Adipocyte (in vitro differentiated cells): ENCODE measurements at regions not wholly inside any gene's neighbourhood (a gene's known extent, or its start where the extent isn't known, plus 50 kb on each side); places are given as distances from the start of the nearest gene placed in this dataset.

ENCODE experiments used
- DNase-seq: peaks from one replicate; pipeline ENCODE4 v3.0.0-alpha.2; 2015; ENCODE audit warnings: low read depth
- H3K27me3 ChIP-seq: replicated peaks from 2 replicates; pipeline ENCODE4 v1.7.0; 2013; ENCODE audit warnings: mild to moderate bottlenecking, low read length, moderate library complexity; ENCODE audit not compliant: control insufficient read depth, insufficient read depth
- H3K36me3 ChIP-seq: 2 replicates; pipeline ENCODE4 v1.7.0; 2013; ENCODE audit warnings: low read length, mild to moderate bottlenecking, moderate library complexity; ENCODE audit not compliant: control insufficient read depth, insufficient read depth, severe bottlenecking
- H3K4me1 ChIP-seq: 2 replicates; pipeline ENCODE4 v1.7.0; 2013; ENCODE audit warnings: mild to moderate bottlenecking, low read length, moderate library complexity; ENCODE audit not compliant: control insufficient read depth, insufficient read depth
- H3K4me3 ChIP-seq: 2 replicates; pipeline ENCODE4 v1.7.0; 2013; ENCODE audit warnings: mild to moderate bottlenecking, low read length, moderate library complexity
- H3K9ac ChIP-seq: 2 replicates; pipeline ENCODE4 v1.7.0; 2013; ENCODE audit warnings: mild to moderate bottlenecking, low read length, moderate library complexity
- H3K9me3 ChIP-seq: 2 replicates; pipeline ENCODE4 v1.7.0; 2013; ENCODE audit warnings: mild to moderate bottlenecking, low read length, moderate library complexity; ENCODE audit not compliant: control insufficient read depth

DNA sequence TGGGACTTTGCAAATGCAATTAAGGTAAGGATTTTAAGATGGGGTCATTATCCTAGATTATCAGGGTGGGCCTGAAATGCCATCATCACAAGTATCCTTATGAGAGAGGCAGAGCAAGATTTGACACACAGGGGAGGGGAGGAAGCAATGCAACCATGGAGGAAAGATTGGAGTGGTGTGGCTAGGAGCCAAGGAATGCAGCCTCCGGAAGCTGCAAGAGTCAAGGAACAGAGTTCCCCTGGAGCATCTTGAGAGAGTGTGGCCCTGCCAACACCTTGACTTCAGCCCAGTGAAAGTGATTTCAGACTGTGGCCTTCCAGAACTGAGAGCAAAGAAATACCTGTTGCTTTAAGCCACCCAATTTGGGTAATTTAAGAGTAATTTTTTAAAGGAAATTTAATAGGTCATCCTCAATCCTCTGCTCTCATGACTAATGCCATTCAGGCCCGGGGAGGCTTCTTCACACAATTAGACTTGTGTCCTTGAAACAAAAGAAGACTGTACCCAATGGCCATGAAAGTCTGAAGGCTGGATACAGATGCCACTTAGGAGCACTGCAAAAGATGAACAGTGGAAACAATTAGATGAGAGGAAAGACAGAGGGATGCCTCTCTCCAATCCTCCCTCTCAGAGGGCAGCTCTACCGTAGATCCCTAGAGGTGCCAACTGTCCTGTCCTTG, 250.3 kb upstream of the ID2 start:
- no peak for DNase-seq
- H3K9ac ChIP-seq: no peak overlapping the region
- H3K9me3 ChIP-seq: no peaks in the 10 kb centered on the region
- no peaks in the 10 kb centered on the region for H3K36me3 ChIP-seq
- H3K4me3 ChIP-seq: no peak overlapping the region
- H3K4me1 ChIP-seq: no peaks in the 10 kb centered on the region
- H3K27me3 ChIP-seq: no peaks in the 10 kb centered on the region

GRCh38 chr2:8432706-8433336, 249.0 kb upstream of the ID2 start:
- H3K9ac ChIP-seq: no peak overlapping the region
- DNase-seq: no peak
- H3K27me3 ChIP-seq: no peaks in the 10 kb centered on the region
- H3K36me3 ChIP-seq: no peaks in the 10 kb centered on the region
- H3K9me3 ChIP-seq: no peaks in the 10 kb centered on the region
- no peak overlapping the region for H3K4me3 ChIP-seq
- no peaks in the 10 kb centered on the region for H3K4me1 ChIP-seq

GRCh38 chr2:8433390-8433789, 248.5 kb upstream of the ID2 start:
- Histone ChIP-seq H3K9me3 (no peaks in the 10 kb centered on the region), H3K36me3 (no peaks in the 10 kb centered on the region), H3K9ac (no peak overlapping the region), H3K4me1 (no peaks in the 10 kb centered on the region), H3K27me3 (no peaks in the 10 kb centered on the region), H3K4me3 (no peak overlapping the region)
- no peak for DNase-seq

DNA sequence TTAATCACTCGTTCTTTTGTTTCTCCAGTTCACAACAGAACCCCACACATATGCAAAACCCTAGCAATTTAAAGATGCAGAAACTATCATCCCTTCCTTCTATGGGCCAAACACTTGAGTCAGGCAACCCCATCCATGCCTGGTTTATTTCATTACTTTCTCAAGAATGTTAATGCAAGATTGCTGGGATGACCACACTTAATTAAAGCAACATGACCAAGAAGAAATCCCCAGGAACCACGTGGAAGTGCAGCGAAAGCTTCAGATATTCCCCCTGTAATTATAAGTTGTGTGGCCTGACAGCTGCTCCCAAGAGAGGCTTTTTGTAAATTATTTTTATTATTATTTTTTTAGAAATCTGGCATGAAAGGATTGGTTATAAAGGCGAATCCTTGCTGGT, 246.2 kb upstream of the ID2 start:
- peak; percentile 85 for DNase-seq
- Histone ChIP-seq H3K9ac (no peak overlapping the region), H3K4me1 (no peaks in the 10 kb centered on the region), H3K27me3 (no peaks in the 10 kb centered on the region), H3K9me3 (no peaks in the 10 kb centered on the region), H3K4me3 (no peak overlapping the region), H3K36me3 (no peaks in the 10 kb centered on the region)

DNA sequence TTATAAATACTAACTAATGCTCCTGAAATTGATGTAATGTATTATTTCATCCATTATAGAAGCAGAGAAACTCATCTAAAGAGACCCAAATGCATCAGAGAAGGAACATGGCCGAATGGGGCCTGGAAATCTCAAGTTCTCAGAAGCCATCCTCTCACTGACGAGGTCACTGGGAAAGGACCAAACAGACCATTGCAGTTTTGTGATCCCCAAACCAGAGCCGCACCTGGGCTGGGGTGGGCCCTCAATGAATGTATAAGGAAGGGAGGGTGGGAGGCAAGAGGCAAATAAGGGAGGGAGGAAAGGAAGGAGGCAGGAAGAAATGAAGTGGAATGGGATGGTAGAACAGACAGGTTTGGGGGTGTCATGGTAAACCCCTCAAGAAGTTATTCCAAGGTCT, 245.3 kb upstream of the ID2 start:
- H3K9me3 ChIP-seq: no peaks in the 10 kb centered on the region
- H3K36me3 ChIP-seq: no peaks in the 10 kb centered on the region
- no peak for DNase-seq
- H3K27me3 ChIP-seq: no peaks in the 10 kb centered on the region
- no peak overlapping the region for H3K9ac ChIP-seq
- no peaks in the 10 kb centered on the region for H3K4me1 ChIP-seq
- no peak overlapping the region for H3K4me3 ChIP-seq

DNA sequence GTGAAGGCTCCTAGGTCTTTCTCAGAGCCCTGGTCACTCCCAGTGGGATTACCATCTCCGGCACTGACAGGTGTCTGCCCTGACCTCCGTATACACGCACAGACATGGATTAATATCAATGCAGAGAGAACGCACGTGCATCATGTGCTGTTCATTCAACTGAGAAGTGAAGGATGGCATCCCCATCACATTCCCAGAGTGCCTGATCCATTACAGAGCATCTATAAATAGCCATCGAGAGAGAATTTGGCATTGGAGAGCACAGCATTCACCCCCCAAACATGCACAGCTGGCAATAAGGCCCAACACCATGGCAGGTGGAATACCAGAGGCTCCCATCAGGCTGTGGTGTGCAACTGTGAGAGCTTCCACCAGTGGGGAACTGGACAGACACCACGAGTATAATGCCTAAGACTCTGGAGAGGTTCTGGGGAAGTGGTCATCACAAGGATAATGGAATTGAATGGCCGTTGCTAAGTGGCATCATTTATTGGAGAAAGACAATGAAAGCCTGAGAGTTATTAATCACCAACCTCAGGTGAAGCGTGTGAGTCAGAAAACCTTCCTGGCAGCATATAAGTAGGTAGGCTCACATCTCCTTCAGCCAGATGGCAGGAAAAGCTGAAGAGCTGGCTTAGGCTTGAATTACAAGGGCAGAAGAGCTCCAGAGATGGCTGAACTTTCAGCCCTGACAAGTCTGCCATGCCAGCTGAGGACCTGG, 244.5 kb upstream of the ID2 start:
- DNase-seq: no peak
- no peaks in the 10 kb centered on the region for H3K27me3 ChIP-seq
- H3K9ac ChIP-seq: no peak overlapping the region
- H3K36me3 ChIP-seq: no peaks in the 10 kb centered on the region
- no peaks in the 10 kb centered on the region for H3K9me3 ChIP-seq
- no peaks in the 10 kb centered on the region for H3K4me1 ChIP-seq
- no peak overlapping the region for H3K4me3 ChIP-seq

- no peak for DNase-seq
- no peaks in the 10 kb centered on the region for H3K27me3 ChIP-seq
- no peaks in the 10 kb centered on the region for H3K36me3 ChIP-seq
- no peak overlapping the region for H3K4me3 ChIP-seq
- H3K4me1 ChIP-seq: no peaks in the 10 kb centered on the region
- H3K9ac ChIP-seq: no peak overlapping the region
- H3K9me3 ChIP-seq: no peaks in the 10 kb centered on the region
These were observed 243.9 kb upstream of the ID2 start for GRCh38 chr2:8437949-8438400.

- no peaks in the 10 kb centered on the region for H3K4me1 ChIP-seq
- H3K36me3 ChIP-seq: no peaks in the 10 kb centered on the region
- H3K27me3 ChIP-seq: no peaks in the 10 kb centered on the region
- H3K4me3 ChIP-seq: no peak overlapping the region
- H3K9me3 ChIP-seq: no peaks in the 10 kb centered on the region
- no peak for DNase-seq
- H3K9ac ChIP-seq: no peak overlapping the region
These were observed 243.4 kb upstream of the ID2 start for GRCh38 chr2:8438476-8438875.

- no peaks in the 10 kb centered on the region for H3K4me1 ChIP-seq
- no peaks in the 10 kb centered on the region for H3K36me3 ChIP-seq
- no peak overlapping the region for H3K4me3 ChIP-seq
- DNase-seq: no peak
- H3K27me3 ChIP-seq: no peaks in the 10 kb centered on the region
- no peak overlapping the region for H3K9ac ChIP-seq
- H3K9me3 ChIP-seq: no peaks in the 10 kb centered on the region
These were observed 242.9 kb upstream of the ID2 start for GRCh38 chr2:8438996-8439395.

DNA sequence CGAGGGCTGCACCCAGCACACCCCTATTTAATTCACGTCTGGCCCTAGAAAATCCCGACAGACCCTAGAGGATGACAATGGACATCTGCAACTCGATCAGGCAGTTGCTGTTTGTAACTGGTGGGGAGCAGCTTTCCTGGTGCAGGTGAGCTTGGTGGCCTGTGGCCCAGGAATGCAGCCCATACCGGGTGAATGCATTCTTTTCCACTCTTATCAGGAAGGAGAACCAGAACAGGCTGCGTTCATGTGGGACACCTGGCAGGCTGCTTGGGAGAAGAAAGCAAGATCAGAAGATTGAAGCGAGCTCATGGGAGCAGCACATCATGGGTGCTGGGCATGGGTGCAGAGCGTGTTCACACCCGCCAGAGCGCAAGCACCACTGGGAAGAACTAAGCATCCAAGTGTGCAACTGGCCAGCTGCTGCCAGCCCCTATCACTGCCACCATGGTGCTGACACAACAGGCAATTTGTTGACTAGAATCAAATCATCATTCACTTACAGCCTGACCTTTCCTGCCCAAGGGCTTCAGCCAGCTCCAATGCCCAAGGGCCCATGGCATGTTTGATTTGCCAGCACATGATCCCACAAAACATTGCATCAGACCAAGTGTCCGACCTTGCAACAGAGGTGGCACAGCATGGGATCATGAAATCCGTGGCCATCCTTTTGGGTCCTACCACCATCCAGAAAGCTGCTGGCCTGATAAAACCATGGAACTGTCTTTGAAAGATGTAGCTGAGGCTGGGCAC, 241.7 kb upstream of the ID2 start:
- H3K9me3 ChIP-seq: no peaks in the 10 kb centered on the region
- no peaks in the 10 kb centered on the region for H3K27me3 ChIP-seq
- H3K36me3 ChIP-seq: no peaks in the 10 kb centered on the region
- H3K9ac ChIP-seq: no peak overlapping the region
- no peak for DNase-seq
- no peaks in the 10 kb centered on the region for H3K4me1 ChIP-seq
- H3K4me3 ChIP-seq: no peak overlapping the region

DNA sequence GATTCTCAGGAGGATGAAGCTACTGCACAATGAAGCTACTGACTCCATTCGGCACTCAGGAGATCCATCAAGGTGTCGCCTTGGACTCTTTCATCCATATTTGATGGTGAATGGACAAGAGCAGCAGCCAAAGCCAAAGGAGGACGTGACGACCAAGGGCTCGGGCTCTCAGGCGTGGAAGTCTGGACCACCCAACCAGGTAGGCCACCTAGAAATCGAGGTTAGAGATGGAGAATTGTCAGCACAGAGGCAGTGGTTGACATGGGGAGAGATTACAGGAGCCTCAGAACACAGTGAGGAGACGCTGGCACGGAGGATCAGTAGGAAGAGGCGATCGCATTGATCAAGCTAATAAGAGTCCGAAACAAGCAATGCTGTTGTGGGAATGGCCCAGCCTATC, 240.5 kb upstream of the ID2 start:
- DNase-seq: no peak

More for the DNA sequence above, 240.5 kb upstream of the ID2 start:
- Histone ChIP-seq H3K9ac (no peak overlapping the region), H3K4me3 (no peak overlapping the region), H3K36me3 (no peaks in the 10 kb centered on the region), H3K4me1 (peaks cover 2% of the 10 kb centered on the region), H3K27me3 (no peaks in the 10 kb centered on the region), H3K9me3 (no peaks in the 10 kb centered on the region)
